ENCODE measurements at regions not wholly inside any gene's neighbourhood (a gene's known extent, or its start where the extent isn't known, plus 50 kb on each side); places are given as distances from the start of the nearest gene placed in this dataset.

GRCh38 chr2:508121-508520, 169.1 kb downstream of the TMEM18 start:
- H4K20me1 ChIP-seq (ENCODE audit: control insufficient read depth, insufficient read depth): no peaks in the 10 kb centered on the region
- RAD21 ChIA-PET (ENCODE audit: unreplicated experiment): no interaction called here
- in situ Hi-C loops (cut with MboI): no loop called here
- POLR2A ChIA-PET: no interaction called here
- CTCF ChIA-PET: no interaction called here
- no peak overlapping the region for H2AFZ ChIP-seq (ENCODE audit: control insufficient read depth, low read depth, low read length)
- intact Hi-C loops (cut with micrococcal nuclease; ENCODE audit: unreplicated experiment): no loop called here
- H3K27me3 ChIP-seq (replicated peaks in 1 of 2; ENCODE audit: control insufficient read depth in 2 of 2, insufficient read depth in 2 of 2, low read length in 1 of 2): no peaks in the 10 kb centered on the region; a peak in 1 of 4 replicates
- no peak overlapping the region for H3K4me2 ChIP-seq (ENCODE audit: control insufficient read depth, insufficient read depth)
- no peak overlapping the region for H3K4me3 ChIP-seq
- no peak for FAIRE-seq
- no peaks in the 10 kb centered on the region for H3K9me3 ChIP-seq (replicated peaks; ENCODE audit: control insufficient read depth, insufficient read depth, low read length)
- H3K36me3 ChIP-seq (ENCODE audit: control insufficient read depth in 2 of 2, insufficient read depth in 2 of 2, low read length in 1 of 2): no peaks in the 10 kb centered on the region
- SMC1A ChIA-PET (ENCODE audit: uncharacterized antibody, unreplicated experiment): no interaction called here
- no peaks in the 10 kb centered on the region for H3K4me1 ChIP-seq (ENCODE audit: control insufficient read depth, insufficient read depth, low read length)
- H3K27ac ChIP-seq (ENCODE audit: control insufficient read depth, insufficient read depth): no peak overlapping the region
- no TSS peak for BruUV-seq (replicated peaks)
- no peak overlapping the region for H3K9ac ChIP-seq (ENCODE audit: control insufficient read depth, insufficient read depth, low read length)
- DNase-seq (ENCODE audit: low read depth, low spot score): no peak
- H3K79me2 ChIP-seq (ENCODE audit: control insufficient read depth, insufficient read depth, low read length): no peaks in the 10 kb centered on the region
- WGBS (ENCODE audit: insufficient coverage, insufficient replicate concordance, low lambda C conversion rate, missing lambda C conversion rate): 12% methylated on average over 4 of the region's 4 CpGs
- TF ChIP-seq MYC (IDR thresholded peaks at IDR 0.05; ENCODE audit: insufficient read depth, insufficient read length, insufficient replicate concordance, low read length, severe bottlenecking) (no peak), ELK1 (IDR thresholded peaks at IDR 0.05; ENCODE audit: low read depth, low read length) (no peak)
- no peak for ATAC-seq

DNA sequence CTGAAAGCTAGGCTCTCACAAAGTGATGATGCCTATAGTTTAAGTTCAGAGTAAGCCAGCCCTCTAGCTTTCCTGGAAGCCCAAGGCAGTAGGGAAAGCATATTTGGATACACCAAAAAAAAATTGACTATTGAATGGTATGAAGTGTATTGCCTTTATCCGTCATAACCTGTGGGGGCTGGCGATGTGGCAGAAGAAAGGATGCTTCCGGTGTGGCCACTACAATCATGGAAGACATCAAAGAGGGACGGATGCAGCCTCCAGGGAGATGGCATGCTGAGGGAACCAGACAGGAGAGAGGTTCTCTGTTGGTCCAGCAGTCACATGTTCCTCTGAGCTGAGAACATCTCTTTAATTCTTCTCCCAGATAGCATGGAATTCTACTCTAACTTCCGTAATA, 170.3 kb downstream of the TMEM18 start:
- Histone ChIP-seq H3K4me2 (ENCODE audit: control insufficient read depth, insufficient read depth) (no peak overlapping the region), H3K4me1 (ENCODE audit: control insufficient read depth, insufficient read depth, low read length) (no peaks in the 10 kb centered on the region), H3K9me3 (replicated peaks; ENCODE audit: control insufficient read depth, insufficient read depth, low read length) (no peaks in the 10 kb centered on the region), H3K36me3 (ENCODE audit: control insufficient read depth in 2 of 2, insufficient read depth in 2 of 2, low read length in 1 of 2) (no peaks in the 10 kb centered on the region), H2AFZ (ENCODE audit: control insufficient read depth, low read depth, low read length) (no peak overlapping the region), H3K27ac (ENCODE audit: control insufficient read depth, insufficient read depth) (no peak overlapping the region), H3K27me3 (replicated peaks in 1 of 2; ENCODE audit: control insufficient read depth in 2 of 2, insufficient read depth in 2 of 2, low read length in 1 of 2) (no peaks in the 10 kb centered on the region; a peak in 1 of 4 replicates), H3K4me3 (no peak overlapping the region), H4K20me1 (ENCODE audit: control insufficient read depth, insufficient read depth) (no peaks in the 10 kb centered on the region), H3K9ac (ENCODE audit: control insufficient read depth, insufficient read depth, low read length) (no peak overlapping the region), H3K79me2 (ENCODE audit: control insufficient read depth, insufficient read depth, low read length) (no peaks in the 10 kb centered on the region)
- CTCF ChIA-PET: no interaction called here
- DNase-seq (ENCODE audit: low read depth, low spot score): no peak
- in situ Hi-C loops (cut with MboI) (no loop called here), intact Hi-C loops (cut with micrococcal nuclease; ENCODE audit: unreplicated experiment) (no loop called here)
- POLR2A ChIA-PET: no interaction called here
- no peak for ATAC-seq
- FAIRE-seq: no peak
- RAD21 ChIA-PET (ENCODE audit: unreplicated experiment): no interaction called here
- no TSS peak for BruUV-seq (replicated peaks)
- WGBS (ENCODE audit: insufficient coverage, insufficient replicate concordance, low lambda C conversion rate, missing lambda C conversion rate): 33% methylated on average over 5 of the region's 5 CpGs
- SMC1A ChIA-PET (ENCODE audit: uncharacterized antibody, unreplicated experiment): no interaction called here
- TF ChIP-seq NR2F1 (conservative IDR thresholded peaks at IDR 0.05): no peak
- TF ChIP-seq RUNX3 (IDR thresholded peaks at IDR 0.05; ENCODE audit: low read length): no peak
- TF ChIP-seq, protein P1, sequence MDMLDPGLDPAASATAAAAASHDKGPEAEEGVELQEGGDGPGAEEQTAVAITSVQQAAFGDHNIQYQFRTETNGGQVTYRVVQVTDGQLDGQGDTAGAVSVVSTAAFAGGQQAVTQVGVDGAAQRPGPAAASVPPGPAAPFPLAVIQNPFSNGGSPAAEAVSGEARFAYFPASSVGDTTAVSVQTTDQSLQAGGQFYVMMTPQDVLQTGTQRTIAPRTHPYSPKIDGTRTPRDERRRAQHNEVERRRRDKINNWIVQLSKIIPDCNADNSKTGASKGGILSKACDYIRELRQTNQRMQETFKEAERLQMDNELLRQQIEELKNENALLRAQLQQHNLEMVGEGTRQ (IDR thresholded peaks at IDR 0.05; ENCODE audit: borderline replicate concordance, low read depth, low read length): no peak
- TF ChIP-seq EGR1 (IDR thresholded peaks at IDR 0.05; ENCODE audit: borderline replicate concordance in 1 of 2, low read depth in 2 of 2, low read length in 2 of 2): no peak
- TF ChIP-seq NFXL1 (IDR thresholded peaks at IDR 0.05; ENCODE audit: borderline replicate concordance): no peak
- no peak for TF ChIP-seq NR2C1 (IDR thresholded peaks at IDR 0.05)
- no peak for TF ChIP-seq IRF5 (IDR thresholded peaks at IDR 0.05; ENCODE audit: borderline replicate concordance)
- no peak for TF ChIP-seq EP300 (IDR thresholded peaks at IDR 0.05; ENCODE audit: borderline replicate concordance in 1 of 2, control insufficient read depth in 1 of 2, low read depth in 2 of 2, low read length in 2 of 2)
- no peak for TF ChIP-seq CHD4 (IDR thresholded peaks at IDR 0.05)
- no peak for TF ChIP-seq MEF2B (IDR thresholded peaks at IDR 0.05; ENCODE audit: partially characterized antibody, poor library complexity, severe bottlenecking)
- TF ChIP-seq, protein P2, sequence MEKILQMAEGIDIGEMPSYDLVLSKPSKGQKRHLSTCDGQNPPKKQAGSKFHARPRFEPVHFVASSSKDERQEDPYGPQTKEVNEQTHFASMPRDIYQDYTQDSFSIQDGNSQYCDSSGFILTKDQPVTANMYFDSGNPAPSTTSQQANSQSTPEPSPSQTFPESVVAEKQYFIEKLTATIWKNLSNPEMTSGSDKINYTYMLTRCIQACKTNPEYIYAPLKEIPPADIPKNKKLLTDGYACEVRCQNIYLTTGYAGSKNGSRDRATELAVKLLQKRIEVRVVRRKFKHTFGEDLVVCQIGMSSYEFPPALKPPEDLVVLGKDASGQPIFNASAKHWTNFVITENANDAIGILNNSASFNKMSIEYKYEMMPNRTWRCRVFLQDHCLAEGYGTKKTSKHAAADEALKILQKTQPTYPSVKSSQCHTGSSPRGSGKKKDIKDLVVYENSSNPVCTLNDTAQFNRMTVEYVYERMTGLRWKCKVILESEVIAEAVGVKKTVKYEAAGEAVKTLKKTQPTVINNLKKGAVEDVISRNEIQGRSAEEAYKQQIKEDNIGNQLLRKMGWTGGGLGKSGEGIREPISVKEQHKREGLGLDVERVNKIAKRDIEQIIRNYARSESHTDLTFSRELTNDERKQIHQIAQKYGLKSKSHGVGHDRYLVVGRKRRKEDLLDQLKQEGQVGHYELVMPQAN (conservative IDR thresholded peaks at IDR 0.05): no peak

Measured in GM12878 (cell line).